Adipocyte (in vitro differentiated cells): ENCODE measurements at regions not wholly inside any gene's neighbourhood (a gene's known extent, or its start where the extent isn't known, plus 50 kb on each side); places are given as distances from the start of the nearest gene placed in this dataset.

Experiments used
- DNase-seq: peaks from one replicate; pipeline ENCODE4 v3.0.0-alpha.2; 2015; ENCODE audit warnings: low read depth
- H3K27me3 ChIP-seq: replicated peaks from 2 replicates; pipeline ENCODE4 v1.7.0; 2013; ENCODE audit warnings: mild to moderate bottlenecking, low read length, moderate library complexity; ENCODE audit not compliant: control insufficient read depth, insufficient read depth
- H3K36me3 ChIP-seq: 2 replicates; pipeline ENCODE4 v1.7.0; 2013; ENCODE audit warnings: low read length, mild to moderate bottlenecking, moderate library complexity; ENCODE audit not compliant: control insufficient read depth, insufficient read depth, severe bottlenecking
- H3K4me1 ChIP-seq: 2 replicates; pipeline ENCODE4 v1.7.0; 2013; ENCODE audit warnings: mild to moderate bottlenecking, low read length, moderate library complexity; ENCODE audit not compliant: control insufficient read depth, insufficient read depth
- H3K4me3 ChIP-seq: 2 replicates; pipeline ENCODE4 v1.7.0; 2013; ENCODE audit warnings: mild to moderate bottlenecking, low read length, moderate library complexity
- H3K9ac ChIP-seq: 2 replicates; pipeline ENCODE4 v1.7.0; 2013; ENCODE audit warnings: mild to moderate bottlenecking, low read length, moderate library complexity
- H3K9me3 ChIP-seq: 2 replicates; pipeline ENCODE4 v1.7.0; 2013; ENCODE audit warnings: mild to moderate bottlenecking, low read length, moderate library complexity; ENCODE audit not compliant: control insufficient read depth

- no peak overlapping the region for H3K4me3 ChIP-seq
- DNase-seq = no peak
- no peaks in the 10 kb centered on the region for H3K36me3 ChIP-seq
- no peaks in the 10 kb centered on the region for H3K27me3 ChIP-seq
- peaks cover 8% of the 10 kb centered on the region for H3K9me3 ChIP-seq
- peaks cover 38% of the 10 kb centered on the region for H3K4me1 ChIP-seq
- peak overlapping the region; percentile 73 for H3K9ac ChIP-seq
Observed at GRCh38 chr15:61654002-61654740, 406.1 kb downstream of the VPS13C start.

DNA sequence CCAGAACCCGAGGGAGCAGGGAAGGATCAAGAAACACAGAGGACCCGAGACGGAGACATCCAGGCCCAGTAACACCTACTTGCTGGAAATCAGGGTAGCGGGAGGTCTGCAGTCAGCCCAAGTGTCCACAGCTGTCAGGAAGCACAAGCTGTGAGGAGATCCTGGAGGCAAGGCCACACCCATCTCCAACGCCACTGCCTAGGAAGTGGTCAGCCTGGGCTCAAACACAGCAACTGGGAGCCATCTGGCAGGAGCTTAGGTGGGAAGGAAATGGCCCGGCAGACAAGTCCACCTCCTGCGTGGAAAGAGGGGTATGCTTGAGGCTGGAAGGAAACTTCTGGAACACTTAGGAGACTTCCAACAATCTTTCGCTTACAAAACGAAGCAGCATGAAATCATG, 407.1 kb downstream of the VPS13C start:
- Histone ChIP-seq H3K36me3 (no peaks in the 10 kb centered on the region), H3K9me3 (no peaks in the 10 kb centered on the region), H3K9ac (no peak overlapping the region), H3K4me3 (no peak overlapping the region), H3K27me3 (no peaks in the 10 kb centered on the region), H3K4me1 (peaks cover 34% of the 10 kb centered on the region)
- no peak for DNase-seq

DNA sequence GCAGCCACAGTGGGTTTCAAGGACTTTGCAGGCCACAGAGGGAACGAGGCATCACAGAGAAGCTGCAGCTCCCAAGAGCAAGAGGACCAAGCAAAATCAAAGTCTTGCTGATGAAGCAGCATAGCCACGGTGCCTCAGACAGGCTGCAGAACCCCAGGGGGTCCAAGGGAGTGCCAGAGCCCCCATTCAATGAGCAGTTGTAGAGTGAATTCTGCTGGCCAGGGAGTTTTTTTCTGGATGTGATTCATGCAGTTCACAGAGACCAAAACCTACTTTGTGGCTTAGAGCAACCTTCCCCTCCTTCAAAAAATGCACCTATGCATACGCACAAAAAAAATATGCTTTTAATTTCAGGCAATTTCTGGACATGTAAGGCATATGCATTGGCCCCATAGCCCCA, 409.0 kb downstream of the VPS13C start:
- Histone ChIP-seq H3K9ac (no peak overlapping the region), H3K27me3 (no peaks in the 10 kb centered on the region), H3K9me3 (no peaks in the 10 kb centered on the region), H3K4me1 (peaks cover 34% of the 10 kb centered on the region), H3K4me3 (no peak overlapping the region), H3K36me3 (no peaks in the 10 kb centered on the region)
- DNase-seq = no peak

DNA sequence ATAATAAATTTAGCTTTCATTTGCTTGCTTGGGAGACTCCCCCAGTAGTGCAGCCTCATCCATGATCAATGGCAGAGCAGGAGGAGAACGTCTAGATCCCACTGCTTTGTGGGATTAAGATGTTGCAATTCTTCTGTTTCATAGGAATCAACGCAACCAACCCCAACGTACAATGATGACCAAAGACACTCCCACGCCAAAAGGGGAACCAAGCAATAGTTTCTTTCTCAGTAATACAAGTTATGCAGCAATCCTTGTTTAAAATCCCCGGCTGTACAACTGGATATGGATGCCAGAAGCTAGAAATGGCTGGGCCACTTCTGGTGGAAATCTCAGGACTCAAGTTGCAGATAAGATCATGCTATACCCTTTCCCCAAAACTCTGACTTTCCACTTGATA, 411.2 kb downstream of the VPS13C start:
- H3K27me3 ChIP-seq = no peaks in the 10 kb centered on the region
- no peak overlapping the region for H3K4me3 ChIP-seq
- H3K4me1 ChIP-seq = peaks cover 16% of the 10 kb centered on the region
- no peak for DNase-seq
- no peaks in the 10 kb centered on the region for H3K36me3 ChIP-seq
- H3K9me3 ChIP-seq = no peaks in the 10 kb centered on the region
- no peak overlapping the region for H3K9ac ChIP-seq

DNA sequence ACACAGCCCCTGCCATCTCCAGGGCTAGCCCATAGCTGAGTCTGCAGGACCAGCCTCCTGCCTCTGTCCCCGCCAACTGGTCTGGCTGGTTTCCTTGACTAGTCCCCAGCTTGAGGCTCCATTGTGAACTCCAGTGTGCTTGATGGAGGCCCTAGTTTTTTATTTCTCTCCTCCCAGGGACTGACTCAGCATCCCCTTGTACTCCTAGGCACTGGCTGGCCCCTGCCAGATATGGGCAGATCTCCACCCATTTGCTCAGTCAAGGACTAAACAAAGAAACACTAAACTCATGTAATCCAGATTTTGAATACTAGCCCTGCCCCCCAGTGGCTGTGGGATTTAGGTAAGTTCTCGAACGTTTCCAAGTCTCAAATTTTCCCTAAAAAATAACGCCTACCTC, 415.4 kb upstream of the RORA start:
- DNase-seq = no peak
- H3K9ac ChIP-seq = no peak overlapping the region
- no peaks in the 10 kb centered on the region for H3K9me3 ChIP-seq
- H3K36me3 ChIP-seq = no peaks in the 10 kb centered on the region
- H3K4me1 ChIP-seq = peaks cover 8% of the 10 kb centered on the region
- peaks cover 6% of the 10 kb centered on the region for H3K27me3 ChIP-seq
- no peak overlapping the region for H3K4me3 ChIP-seq

GRCh38 chr15:61641645-61642044, 412.5 kb upstream of the RORA start:
- Histone ChIP-seq H3K27me3 (peaks cover 9% of the 10 kb centered on the region), H3K36me3 (no peaks in the 10 kb centered on the region), H3K9me3 (no peaks in the 10 kb centered on the region), H3K4me1 (no peaks in the 10 kb centered on the region), H3K4me3 (no peak overlapping the region), H3K9ac (no peak overlapping the region)
- DNase-seq = no peak

DNA sequence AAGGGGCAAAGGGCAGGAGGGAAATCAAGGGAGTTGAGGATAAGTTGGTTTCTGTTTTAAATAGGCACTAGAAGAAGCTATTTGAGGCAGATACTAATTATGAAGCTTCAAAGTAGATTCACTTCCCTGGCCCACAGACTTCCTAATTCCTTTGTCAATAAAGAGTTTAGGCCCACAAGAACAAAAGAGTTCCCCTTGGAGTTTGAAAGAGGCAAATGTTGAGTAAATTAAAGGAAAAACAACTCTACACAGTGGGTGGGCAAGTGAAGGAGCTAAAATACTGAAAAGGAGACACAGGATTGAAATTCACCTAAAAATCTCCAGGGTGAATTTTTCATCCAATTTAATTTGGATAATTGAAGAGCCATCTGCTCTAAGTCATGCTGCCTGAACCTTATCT, 411.7 kb upstream of the RORA start:
- H3K27me3 ChIP-seq = peaks cover 9% of the 10 kb centered on the region
- no peaks in the 10 kb centered on the region for H3K9me3 ChIP-seq
- no peak overlapping the region for H3K4me3 ChIP-seq
- no peaks in the 10 kb centered on the region for H3K4me1 ChIP-seq
- H3K9ac ChIP-seq = no peak overlapping the region
- no peaks in the 10 kb centered on the region for H3K36me3 ChIP-seq
- no peak for DNase-seq

DNA sequence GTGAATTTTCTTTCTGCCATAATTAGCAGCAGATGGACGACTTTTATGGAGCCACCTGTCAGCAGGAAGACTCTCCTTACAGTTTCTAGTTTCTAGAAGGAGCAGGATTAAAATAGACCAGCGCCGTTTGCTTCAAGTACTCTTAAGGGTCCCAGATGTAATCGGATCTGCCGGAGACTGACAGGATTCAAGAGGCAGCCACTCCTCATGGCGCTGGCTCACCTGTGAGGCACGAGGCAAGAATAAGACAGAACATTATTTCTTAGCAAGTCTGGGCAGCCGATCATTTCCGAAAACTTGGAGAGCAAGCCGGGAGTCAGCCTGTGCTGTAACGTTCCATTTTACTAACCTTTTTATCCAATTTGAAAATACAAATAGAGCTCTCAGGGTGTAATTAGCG, 410.4 kb upstream of the RORA start:
- H3K9ac ChIP-seq = no peak overlapping the region
- no peaks in the 10 kb centered on the region for H3K9me3 ChIP-seq
- no peaks in the 10 kb centered on the region for H3K4me1 ChIP-seq
- H3K36me3 ChIP-seq = no peaks in the 10 kb centered on the region
- no peak overlapping the region for H3K4me3 ChIP-seq
- H3K27me3 ChIP-seq = peaks cover 9% of the 10 kb centered on the region
- no peak for DNase-seq

- no peak overlapping the region for H3K4me3 ChIP-seq
- DNase-seq = no peak
- no peaks in the 10 kb centered on the region for H3K9me3 ChIP-seq
- H3K27me3 ChIP-seq = peaks cover 3% of the 10 kb centered on the region
- no peak overlapping the region for H3K9ac ChIP-seq
- H3K4me1 ChIP-seq = no peaks in the 10 kb centered on the region
- no peaks in the 10 kb centered on the region for H3K36me3 ChIP-seq
Observed at GRCh38 chr15:61634837-61635236, 405.7 kb upstream of the RORA start.

DNA sequence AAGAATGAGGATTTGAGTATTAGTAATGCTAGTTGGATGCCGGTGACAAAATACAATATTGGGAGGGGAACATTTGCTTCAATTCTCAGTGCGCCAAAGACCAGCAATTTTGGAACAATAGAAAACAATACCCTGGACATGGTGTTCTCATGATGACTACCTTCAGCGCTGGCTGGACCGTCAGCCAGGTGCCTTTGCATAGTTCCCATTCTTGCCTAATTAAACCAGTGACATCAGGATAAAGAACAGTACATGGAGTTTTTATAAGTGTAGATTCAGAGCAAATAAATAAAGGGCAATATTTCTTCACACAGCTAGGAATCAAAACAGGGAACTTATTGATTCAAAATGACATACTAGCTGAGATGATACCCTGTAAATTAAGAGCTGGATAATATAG, 404.8 kb upstream of the RORA start:
- no peak for DNase-seq
- Histone ChIP-seq H3K9ac (no peak overlapping the region), H3K4me3 (no peak overlapping the region), H3K4me1 (no peaks in the 10 kb centered on the region), H3K27me3 (no peaks in the 10 kb centered on the region), H3K36me3 (no peaks in the 10 kb centered on the region), H3K9me3 (no peaks in the 10 kb centered on the region)

DNA sequence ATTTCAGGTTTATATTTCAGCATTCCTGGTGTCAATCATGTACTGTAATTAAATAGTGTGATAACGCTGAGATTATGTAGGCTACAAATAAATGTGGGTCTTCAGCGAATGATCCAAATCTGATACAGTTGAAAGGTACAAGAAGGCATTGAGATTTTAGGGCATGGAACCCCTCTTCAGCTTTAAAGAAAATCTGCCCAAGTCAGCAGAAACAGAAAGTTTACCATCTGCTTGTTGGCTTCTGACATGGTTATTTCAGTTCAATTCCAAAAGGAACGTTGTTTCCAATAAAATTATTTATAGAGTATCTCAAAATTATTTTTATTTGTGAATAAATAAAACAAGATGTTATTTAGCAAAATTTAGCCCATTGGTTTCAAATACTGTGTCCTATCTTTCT, 400.2 kb upstream of the RORA start:
- Histone ChIP-seq H3K9me3 (no peaks in the 10 kb centered on the region), H3K4me1 (no peaks in the 10 kb centered on the region), H3K27me3 (no peaks in the 10 kb centered on the region), H3K9ac (no peak overlapping the region), H3K4me3 (no peak overlapping the region), H3K36me3 (no peaks in the 10 kb centered on the region)
- DNase-seq = no peak

- no peak for DNase-seq
- no peaks in the 10 kb centered on the region for H3K9me3 ChIP-seq
- H3K4me1 ChIP-seq = no peaks in the 10 kb centered on the region
- H3K9ac ChIP-seq = no peak overlapping the region
- H3K27me3 ChIP-seq = no peaks in the 10 kb centered on the region
- no peak overlapping the region for H3K4me3 ChIP-seq
- no peaks in the 10 kb centered on the region for H3K36me3 ChIP-seq
Observed at GRCh38 chr15:61624950-61625349, 395.8 kb upstream of the RORA start.
